GM12892 (cell line): ENCODE measurements at regions not wholly inside any gene's neighbourhood (a gene's known extent, or its start where the extent isn't known, plus 50 kb on each side); places are given as distances from the start of the nearest gene placed in this dataset.
"Not testable (repeated sequence)": the region's sequence is repeated elsewhere in the genome, so short reads cannot be mapped to it uniquely, and the experiment has no call there.

Source experiments
- POLR2A ChIP-seq: IDR thresholded peaks from 2 replicates; pipeline ENCODE4 v1.6.1; 2011; ENCODE audit warnings: low read depth, low read length, control low read depth
- POLR2AphosphoS5 ChIP-seq: IDR thresholded peaks from 2 replicates; pipeline ENCODE4 v1.6.1; 2011; ENCODE audit warnings: low read depth, low read length, control low read depth
- TAF1 ChIP-seq: IDR thresholded peaks from 2 replicates; pipeline ENCODE4 v1.6.1; 2011; ENCODE audit warnings: low read depth, mild to moderate bottlenecking, control low read depth, low read length, borderline replicate concordance

GRCh38 chr2:89151699-89152098, 460.2 kb downstream of the RPIA start:
- TF ChIP-seq POLR2A, POLR2AphosphoS5, TAF1: not testable (repeated sequence)
